Fibroblast of pulmonary artery (primary cell): ENCODE measurements at regions not wholly inside any gene's neighbourhood (a gene's known extent, or its start where the extent isn't known, plus 50 kb on each side); places are given as distances from the start of the nearest gene placed in this dataset.

ENCODE experiments used
- DNase-seq: peaks from one replicate; pipeline ENCODE4 v3.0.0-alpha.2; 2010; ENCODE audit warnings: low read depth
- H3K4me3 ChIP-seq: replicated peaks from 2 replicates; pipeline ENCODE4 v1.5.1; 2011; ENCODE audit warnings: low read depth, mild to moderate bottlenecking, control low read depth, low read length, moderate library complexity
- CTCF ChIP-seq: IDR thresholded peaks from 2 replicates; pipeline ENCODE4 v1.5.1; 2011; ENCODE audit warnings: mild to moderate bottlenecking, control low read depth, low read length, inconsistent platforms; ENCODE audit errors: missing control alignments

- H3K4me3 ChIP-seq: no peak overlapping the region
- no peak for DNase-seq
- TF ChIP-seq CTCF: no peak
Measured at GRCh38 chr3:14258906-14259904, 80.6 kb downstream of the LSM3 start.

GRCh38 chr3:14260463-14260862, 81.8 kb downstream of the LSM3 start:
- H3K4me3 ChIP-seq: no peak overlapping the region
- no peak for TF ChIP-seq CTCF
- no peak for DNase-seq

GRCh38 chr3:14261229-14261628, 82.6 kb downstream of the LSM3 start:
- peak; percentile 86 for DNase-seq
- TF ChIP-seq CTCF: peak; percentile 99
- no peak overlapping the region for H3K4me3 ChIP-seq

- TF ChIP-seq CTCF: no peak
- no peak overlapping the region for H3K4me3 ChIP-seq
- DNase-seq: peak; percentile 29
Measured at GRCh38 chr3:14262212-14262611, 83.6 kb downstream of the LSM3 start.

GRCh38 chr3:14262867-14263266, 84.2 kb downstream of the LSM3 start:
- DNase-seq: no peak
- H3K4me3 ChIP-seq: no peak overlapping the region
- TF ChIP-seq CTCF: no peak

- TF ChIP-seq CTCF: no peak
- H3K4me3 ChIP-seq: no peak overlapping the region
- DNase-seq: no peak
Measured at GRCh38 chr3:14263317-14264005, 84.8 kb downstream of the LSM3 start.
